CD4-positive, alpha-beta memory T cell (primary cell): ENCODE measurements at regions not wholly inside any gene's neighbourhood (a gene's known extent, or its start where the extent isn't known, plus 50 kb on each side); places are given as distances from the start of the nearest gene placed in this dataset.
A peak's percentile ranks its signal among the peaks of the same experiment; 100 is the strongest.

Source experiments
- CTCF ChIA-PET: fragments of 350-600 bp; sonication (Branson Sonifier 250); formaldehyde crosslinking; loops from one replicate; lab custom pipeline; 2021; ENCODE audit warnings: inconsistent platforms; ENCODE audit not compliant: partially characterized antibody; lab: Charles Lee
- POLR2A ChIA-PET: fragments of 350-600 bp; sonication (Branson Sonifier 250); formaldehyde crosslinking; loops from one replicate; lab custom pipeline; 2021; ENCODE audit not compliant: partially characterized antibody; lab: Charles Lee
- DNase-seq, 5 donors: peaks; one replicate each; pipeline versions ENCODE4 v3.0.0 to v3.0.0-alpha.2; 2020 to 2022; ENCODE audit warnings: mixed read lengths in 1 of 5
- H3K27ac ChIP-seq: one replicate; pipeline ENCODE4 v1.7.0; 2013; ENCODE audit warnings: low read depth, low read length
- H3K27me3 ChIP-seq: 2 replicates; pipeline ENCODE4 v1.7.0; 2013; ENCODE audit warnings: mild to moderate bottlenecking, low read length, moderate library complexity; ENCODE audit not compliant: insufficient read depth
- H3K36me3 ChIP-seq: 2 replicates; pipeline ENCODE4 v1.7.0; 2013; ENCODE audit warnings: mild to moderate bottlenecking, low read length, moderate library complexity; ENCODE audit not compliant: insufficient read depth
- H3K4me1 ChIP-seq: 2 replicates; pipeline ENCODE4 v1.7.0; 2013; ENCODE audit warnings: mild to moderate bottlenecking, low read length, moderate library complexity; ENCODE audit not compliant: insufficient read depth
- H3K4me3 ChIP-seq, 2 donors: one replicate each; pipeline ENCODE4 v1.7.0; 2013; ENCODE audit warnings: low read length in 2 of 2, mild to moderate bottlenecking in 1 of 2
- H3K9me3 ChIP-seq, 2 donors: one replicate each; pipeline ENCODE4 v1.7.0; 2013; ENCODE audit warnings: low read length in 2 of 2, control low read depth in 1 of 2; ENCODE audit not compliant: control insufficient read depth in 1 of 2
- H3K27ac Mint-ChIP-seq, 7 donors: one replicate each; pipeline ENCODE4 v1.8.0; 2020 to 2021; ENCODE audit warnings: mixed read lengths in 7 of 7, mild to moderate bottlenecking in 6 of 7, inconsistent platforms in 3 of 7, moderate library complexity in 3 of 7
- H3K27me3 Mint-ChIP-seq, 2 donors: one replicate each; pipeline ENCODE4 v1.8.0; 2020 to 2021; ENCODE audit warnings: mixed read lengths in 2 of 2
- H3K36me3 Mint-ChIP-seq, 2 donors: one replicate each; pipeline ENCODE4 v1.8.0; 2020 to 2021; ENCODE audit warnings: mixed read lengths in 2 of 2, inconsistent platforms in 1 of 2, mild to moderate bottlenecking in 1 of 2
- H3K4me1 Mint-ChIP-seq, 4 donors: one replicate each; pipeline ENCODE4 v1.8.0; 2020 to 2021; ENCODE audit warnings: mixed read lengths in 4 of 4, mild to moderate bottlenecking in 1 of 4
- H3K4me3 Mint-ChIP-seq, 8 donors: one replicate each; pipeline ENCODE4 v1.8.0; 2020 to 2021; ENCODE audit warnings: mixed read lengths in 8 of 8, mild to moderate bottlenecking in 7 of 8, moderate library complexity in 6 of 8, inconsistent platforms in 3 of 8
- H3K9me3 Mint-ChIP-seq, 8 donors: one replicate each; pipeline ENCODE4 v1.8.0; 2020 to 2021; ENCODE audit warnings: mixed read lengths in 8 of 8, mild to moderate bottlenecking in 5 of 8, inconsistent platforms in 3 of 8, moderate library complexity in 1 of 8
- intact Hi-C: fragments of 100-400 bp; cut with micrococcal nuclease; formaldehyde crosslinking; loops from one replicate; pipeline ENCODE4 v1.15.1; 2023

DNA sequence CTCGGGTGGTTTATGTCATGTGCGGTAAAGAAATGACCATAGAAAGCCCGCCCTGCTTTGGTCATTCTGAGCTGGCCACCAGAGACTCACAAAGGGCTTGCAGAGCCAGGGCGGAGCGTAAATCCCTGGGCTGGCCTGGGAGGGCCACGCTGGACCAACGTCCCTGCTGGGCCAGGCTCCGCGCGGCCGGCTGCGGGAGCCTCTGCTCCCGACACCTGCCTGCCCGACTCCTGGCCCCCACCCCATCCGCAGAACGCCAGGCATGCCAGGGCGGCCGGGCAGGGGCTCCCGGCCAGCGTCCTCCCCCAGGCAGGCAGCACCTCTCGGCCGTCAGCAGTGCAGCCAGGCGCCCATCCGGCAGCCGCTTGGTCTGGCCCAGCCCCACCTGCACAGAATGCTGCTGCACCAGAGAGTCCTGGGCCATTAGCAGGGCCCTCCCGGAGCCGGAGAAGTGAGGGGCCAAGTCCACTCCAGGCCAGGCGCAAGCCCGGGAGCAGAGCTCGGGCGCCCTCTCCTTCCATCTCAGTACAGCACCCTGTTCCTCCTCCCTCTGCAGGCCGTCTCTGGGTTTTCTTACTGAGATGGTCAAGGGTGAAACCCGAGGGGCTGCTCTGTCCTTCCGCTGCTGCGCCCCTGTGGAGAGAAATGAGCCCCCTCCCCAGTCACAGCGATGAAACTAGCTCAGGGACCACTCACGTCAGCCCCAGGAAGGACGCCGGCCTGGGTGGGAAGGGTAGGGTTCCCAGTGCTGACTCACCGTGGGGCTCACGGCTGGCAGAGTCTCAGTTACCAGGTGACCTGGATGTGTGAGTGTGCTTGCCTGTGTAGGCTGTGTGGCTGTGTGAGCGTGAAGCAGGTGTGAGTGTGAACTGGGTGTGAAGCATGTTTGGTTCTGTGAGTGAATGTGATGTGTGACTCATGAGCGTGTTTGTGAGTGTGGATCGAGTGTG lies 83.3 kb downstream of the PTGR3 start:
- intact Hi-C loops, result no loop called here
- H3K27me3 ChIP-seq, result no peaks in the 10 kb centered on the region
- H3K27me3 Mint-ChIP-seq, result peaks cover 3 to 5% of the 10 kb centered on the region in 2 donors

DNA sequence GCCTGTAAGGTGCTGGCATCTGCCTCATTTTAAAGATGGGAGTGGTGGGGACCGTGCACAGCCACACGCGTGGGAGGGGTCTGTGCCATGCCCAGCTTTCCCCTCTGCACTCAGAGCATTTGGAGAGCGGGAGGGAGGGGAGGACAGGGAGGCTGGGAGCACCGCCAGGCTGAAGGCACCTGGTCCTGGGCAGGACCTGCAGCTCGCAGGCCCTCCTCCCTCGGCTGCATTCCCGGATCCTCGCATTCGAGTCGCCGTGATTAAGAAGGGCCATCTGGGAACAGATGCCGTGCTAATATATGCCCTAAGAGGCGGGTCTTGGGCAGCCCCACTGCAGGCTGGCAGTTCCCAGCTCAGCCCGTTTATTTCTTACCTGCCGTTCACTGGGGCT lies 84.0 kb downstream of the PTGR3 start:
- ChIA-PET CTCF (no interaction called here), POLR2A (no interaction called here)
- Mint-ChIP-seq H3K36me3 (no peaks in the 10 kb centered on the region), H3K27ac (no peak overlapping the region), H3K27me3 (peaks cover 3 to 5% of the 10 kb centered on the region in 2 donors), H3K9me3 (peaks cover 0 to 2% (median 0%) of the 10 kb centered on the region in 8 donors), H3K4me1 (peaks cover 8 to 14% (median 10%) of the 10 kb centered on the region in 4 donors), H3K4me3 (no peak overlapping the region)
- H3K27me3 ChIP-seq, result no peaks in the 10 kb centered on the region
- no peak for DNase-seq
- H3K27ac ChIP-seq, result no peak overlapping the region
- H3K4me3 ChIP-seq, result no peak overlapping the region
- no peaks in the 10 kb centered on the region for H3K9me3 ChIP-seq
- no peaks in the 10 kb centered on the region for H3K4me1 ChIP-seq
- intact Hi-C loops, result no loop called here
- H3K36me3 ChIP-seq, result no peaks in the 10 kb centered on the region

More for the DNA sequence above, 83.3 kb downstream of the PTGR3 start:
- H3K27ac ChIP-seq, result no peak overlapping the region
- no peaks in the 10 kb centered on the region for H3K36me3 ChIP-seq
- CTCF ChIA-PET, result no interaction called here
- no peaks in the 10 kb centered on the region for H3K9me3 ChIP-seq
- no peaks in the 10 kb centered on the region for H3K36me3 Mint-ChIP-seq
- POLR2A ChIA-PET, result no interaction called here
- no peak for DNase-seq
- peaks cover 0 to 1% (median 0%) of the 10 kb centered on the region in 8 donors for H3K9me3 Mint-ChIP-seq
- H3K4me3 Mint-ChIP-seq, result no peak overlapping the region
- H3K4me3 ChIP-seq, result no peak overlapping the region
- H3K4me1 ChIP-seq, result no peaks in the 10 kb centered on the region
- peak overlapping the region in 2 of 7 donors; percentile 12 to 52 for H3K27ac Mint-ChIP-seq
- H3K4me1 Mint-ChIP-seq, result peaks cover 8 to 14% (median 10%) of the 10 kb centered on the region in 4 donors

DNA sequence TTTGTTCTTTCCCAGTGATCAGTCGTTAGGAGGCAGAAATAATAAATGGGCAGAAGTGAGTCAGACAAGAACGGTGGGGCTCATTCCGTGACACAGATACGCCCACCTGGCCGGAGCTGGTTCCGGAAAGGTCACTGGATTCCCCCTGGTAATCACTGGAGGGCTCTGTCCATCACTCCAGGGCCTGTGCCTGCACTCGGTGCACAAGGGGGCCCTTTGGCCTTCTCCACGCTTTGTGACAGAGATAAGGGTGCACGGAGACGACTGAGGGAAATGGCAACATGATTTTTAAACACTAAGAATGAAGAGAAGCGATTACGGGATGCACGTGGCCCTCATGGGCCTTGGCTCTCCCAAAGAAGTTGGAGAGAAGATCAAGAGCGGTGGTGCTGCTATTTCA lies 84.4 kb downstream of the PTGR3 start:
- ChIA-PET POLR2A (no interaction called here), CTCF (no interaction called here)
- no peaks in the 10 kb centered on the region for H3K36me3 ChIP-seq
- H3K4me3 Mint-ChIP-seq, result peak overlapping the region in 1 of 8 donors; percentile 14
- peaks cover 3 to 4% of the 10 kb centered on the region in 2 donors for H3K27me3 Mint-ChIP-seq
- no peaks in the 10 kb centered on the region for H3K27me3 ChIP-seq
- H3K36me3 Mint-ChIP-seq, result no peaks in the 10 kb centered on the region
- DNase-seq, result no peak
- H3K4me1 ChIP-seq, result no peaks in the 10 kb centered on the region
- no peak overlapping the region for H3K27ac ChIP-seq
- H3K9me3 Mint-ChIP-seq, result peaks cover 0 to 2% (median 0%) of the 10 kb centered on the region in 8 donors
- peaks cover 7 to 14% (median 9%) of the 10 kb centered on the region in 4 donors for H3K4me1 Mint-ChIP-seq
- no peak overlapping the region for H3K27ac Mint-ChIP-seq
- H3K9me3 ChIP-seq, result no peaks in the 10 kb centered on the region
- intact Hi-C loops, result no loop called here
- no peak overlapping the region for H3K4me3 ChIP-seq

DNA sequence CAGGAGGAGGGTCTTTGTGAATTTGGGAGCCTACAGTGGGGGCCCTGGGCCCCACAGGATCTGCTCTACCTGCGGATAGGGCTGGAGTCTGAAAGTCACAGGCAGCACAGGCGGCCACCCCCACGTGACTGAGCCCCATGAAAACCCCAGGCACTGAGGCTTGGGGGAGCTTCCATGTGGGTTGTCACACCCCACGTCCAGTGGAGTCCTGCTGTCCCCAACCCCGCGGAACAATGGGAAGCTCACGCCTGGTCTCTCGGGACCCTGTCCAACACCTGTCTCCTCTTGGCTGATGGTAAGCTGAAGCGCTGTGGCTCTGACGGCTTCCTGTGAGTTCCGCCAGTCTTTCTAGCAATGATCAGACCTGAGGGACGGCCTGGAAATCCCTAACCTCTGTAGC lies 85.8 kb downstream of the PTGR3 start:
- intact Hi-C loops, result no loop called here
- POLR2A ChIA-PET, result no interaction called here
- H3K9me3 ChIP-seq, result no peaks in the 10 kb centered on the region
- no peaks in the 10 kb centered on the region for H3K4me1 ChIP-seq
- no peak overlapping the region for H3K4me3 ChIP-seq
- peaks cover 0 to 2% (median 0%) of the 10 kb centered on the region in 8 donors for H3K9me3 Mint-ChIP-seq
- no peaks in the 10 kb centered on the region for H3K27me3 ChIP-seq
- H3K4me3 Mint-ChIP-seq, result no peak overlapping the region
- CTCF ChIA-PET, result no interaction called here
- no peak overlapping the region for H3K27ac Mint-ChIP-seq
- peaks cover 7 to 14% (median 9%) of the 10 kb centered on the region in 4 donors for H3K4me1 Mint-ChIP-seq
- DNase-seq, result no peak
- H3K36me3 Mint-ChIP-seq, result no peaks in the 10 kb centered on the region
- H3K36me3 ChIP-seq, result no peaks in the 10 kb centered on the region
- no peak overlapping the region for H3K27ac ChIP-seq
- peaks cover 3 to 4% of the 10 kb centered on the region in 2 donors for H3K27me3 Mint-ChIP-seq

DNA sequence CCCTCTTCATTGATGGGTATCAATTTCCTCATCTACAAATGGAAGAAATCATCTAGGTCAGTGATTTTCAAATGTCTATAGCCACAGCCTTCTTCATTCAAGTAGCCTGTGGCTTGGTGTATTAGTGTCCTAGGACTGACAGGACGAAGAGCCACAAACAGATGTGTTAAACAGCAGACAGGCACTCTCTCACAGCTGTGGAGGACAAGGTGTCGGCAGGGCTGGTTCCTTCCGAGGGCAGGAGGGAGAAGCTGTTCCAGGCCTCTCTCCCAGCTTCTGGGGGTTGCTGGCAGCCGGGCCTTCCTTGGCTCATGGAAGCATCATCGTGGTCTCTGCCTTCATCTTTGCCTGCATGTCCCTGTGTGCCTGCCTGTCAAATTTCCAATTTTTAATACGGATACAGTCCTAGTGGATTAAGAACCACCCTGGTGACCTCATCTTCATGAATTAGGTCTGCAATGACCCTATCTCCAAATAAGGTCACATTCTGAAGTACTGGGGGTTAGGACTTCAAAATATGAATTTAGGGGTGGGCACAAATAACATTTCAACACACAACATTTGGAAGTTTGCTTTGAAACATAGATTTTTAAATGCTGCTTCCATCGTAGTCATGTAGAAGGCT lies 86.5 kb downstream of the PTGR3 start:
- DNase-seq, result no peak
- H3K9me3 ChIP-seq, result no peaks in the 10 kb centered on the region
- POLR2A ChIA-PET, result no interaction called here
- Mint-ChIP-seq H3K4me3 (no peak overlapping the region), H3K36me3 (no peaks in the 10 kb centered on the region), H3K4me1 (peaks cover 7 to 14% (median 9%) of the 10 kb centered on the region in 4 donors), H3K27me3 (peaks cover 3 to 4% of the 10 kb centered on the region in 2 donors), H3K9me3 (peaks cover 0 to 2% (median 0%) of the 10 kb centered on the region in 8 donors), H3K27ac (no peak overlapping the region)
- intact Hi-C loops, result no loop called here
- CTCF ChIA-PET, result no interaction called here
- no peak overlapping the region for H3K4me3 ChIP-seq
- H3K27ac ChIP-seq, result no peak overlapping the region
- no peaks in the 10 kb centered on the region for H3K36me3 ChIP-seq
- no peaks in the 10 kb centered on the region for H3K27me3 ChIP-seq
- no peaks in the 10 kb centered on the region for H3K4me1 ChIP-seq

DNA sequence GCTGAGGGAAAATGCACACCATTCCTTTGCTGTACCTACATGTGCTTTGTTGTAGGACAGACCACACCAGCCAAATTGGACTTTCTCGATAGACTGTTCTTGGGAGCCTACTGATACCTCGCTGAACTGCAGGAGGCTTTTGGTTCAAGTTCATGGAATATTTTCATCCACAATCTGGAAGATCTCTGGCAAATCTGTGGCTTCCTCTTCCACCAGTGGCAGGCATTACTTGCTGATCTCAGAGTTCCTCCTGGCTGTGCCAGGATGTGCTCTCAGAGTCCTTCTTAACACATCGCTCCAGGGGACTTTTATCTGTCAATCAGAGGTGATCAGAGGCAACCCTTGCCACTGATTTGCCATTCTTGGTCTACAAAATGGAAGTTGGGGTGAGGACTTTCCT lies 87.7 kb downstream of the PTGR3 start:
- Histone ChIP-seq H3K4me1 (no peaks in the 10 kb centered on the region), H3K27me3 (no peaks in the 10 kb centered on the region), H3K36me3 (no peaks in the 10 kb centered on the region), H3K27ac (no peak overlapping the region), H3K9me3 (no peaks in the 10 kb centered on the region), H3K4me3 (no peak overlapping the region)
- ChIA-PET POLR2A (no interaction called here), CTCF (no interaction called here)
- H3K9me3 Mint-ChIP-seq, result peaks cover 0 to 2% (median 0%) of the 10 kb centered on the region in 8 donors
- no peak for DNase-seq
- intact Hi-C loops, result no loop called here
- no peaks in the 10 kb centered on the region for H3K36me3 Mint-ChIP-seq
- peak overlapping the region in 1 of 8 donors; percentile 32 for H3K4me3 Mint-ChIP-seq
- H3K4me1 Mint-ChIP-seq, result peaks cover 6 to 9% (median 8%) of the 10 kb centered on the region in 4 donors
- H3K27me3 Mint-ChIP-seq, result peaks cover 3 to 4% of the 10 kb centered on the region in 2 donors
- no peak overlapping the region for H3K27ac Mint-ChIP-seq

DNA sequence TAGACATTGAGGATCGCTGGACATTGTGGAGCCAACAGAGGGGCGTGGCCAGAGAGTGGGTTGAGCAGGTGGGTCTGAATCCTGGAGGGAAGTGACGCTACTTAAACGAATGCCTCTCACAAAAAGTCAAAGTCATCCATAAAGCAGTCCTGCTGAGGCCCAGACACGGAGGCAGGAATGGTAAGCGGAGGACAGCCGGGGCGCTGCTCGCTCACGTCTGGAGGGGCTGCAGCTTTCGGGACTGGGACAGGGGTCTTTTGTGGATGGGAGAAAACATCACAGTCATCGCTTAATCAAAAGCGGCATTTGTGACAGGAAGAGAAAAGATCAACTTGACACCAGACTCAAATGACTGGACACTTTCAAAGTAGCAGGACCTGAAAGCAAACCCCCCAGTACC lies 88.4 kb downstream of the PTGR3 start:
- Mint-ChIP-seq H3K4me3 (no peak overlapping the region), H3K27me3 (peaks cover 3 to 4% of the 10 kb centered on the region in 2 donors), H3K4me1 (peaks cover 2 to 5% (median 5%) of the 10 kb centered on the region in 4 donors), H3K27ac (no peak overlapping the region), H3K36me3 (no peaks in the 10 kb centered on the region), H3K9me3 (peaks cover 0 to 2% (median 0%) of the 10 kb centered on the region in 8 donors)
- intact Hi-C loops, result no loop called here
- H3K4me1 ChIP-seq, result no peaks in the 10 kb centered on the region
- DNase-seq, result no peak
- no peak overlapping the region for H3K4me3 ChIP-seq
- no peaks in the 10 kb centered on the region for H3K36me3 ChIP-seq
- H3K27ac ChIP-seq, result no peak overlapping the region
- POLR2A ChIA-PET, result no interaction called here
- no peaks in the 10 kb centered on the region for H3K27me3 ChIP-seq
- CTCF ChIA-PET, result no interaction called here
- no peaks in the 10 kb centered on the region for H3K9me3 ChIP-seq
